NCI-H2107 (cell line): ENCODE measurements at regions not wholly inside any gene's neighbourhood (a gene's known extent, or its start where the extent isn't known, plus 50 kb on each side); places are given as distances from the start of the nearest gene placed in this dataset.

ENCODE experiments used
- DNase-seq: peaks from one replicate; lab custom pipeline; 2025; lab: John Stamatoyannopoulos, UW

GRCh38 chr5:126300293-126300692, 122.9 kb upstream of the GRAMD2B start:
- DNase-seq = no peak

- DNase-seq = no peak
Measured at GRCh38 chr5:126301056-126301455, 122.2 kb upstream of the GRAMD2B start.

GRCh38 chr5:126309860-126310259, 113.3 kb upstream of the GRAMD2B start:
- DNase-seq = no peak

GRCh38 chr5:126311766-126312165, 111.4 kb upstream of the GRAMD2B start:
- no peak for DNase-seq

GRCh38 chr5:126315341-126315740, 107.9 kb upstream of the GRAMD2B start:
- no peak for DNase-seq

GRCh38 chr5:126332326-126332725, 90.9 kb upstream of the GRAMD2B start:
- no peak for DNase-seq

- no peak for DNase-seq
Measured at GRCh38 chr5:126334760-126335159, 88.4 kb upstream of the GRAMD2B start.

GRCh38 chr5:126335886-126336285, 87.3 kb upstream of the GRAMD2B start:
- DNase-seq = no peak

- DNase-seq = no peak
Measured at GRCh38 chr5:126338635-126339034, 84.6 kb upstream of the GRAMD2B start.

GRCh38 chr5:126339215-126339805, 83.9 kb upstream of the GRAMD2B start:
- DNase-seq = no peak

- no peak for DNase-seq
Measured at GRCh38 chr5:126341906-126342630, 81.1 kb upstream of the GRAMD2B start.

- DNase-seq = no peak
Measured at GRCh38 chr5:126348855-126349635, 74.2 kb upstream of the GRAMD2B start.

GRCh38 chr5:126351153-126351552, 72.1 kb upstream of the GRAMD2B start:
- DNase-seq = no peak

- no peak for DNase-seq
Measured at GRCh38 chr5:126354012-126354857, 69.0 kb upstream of the GRAMD2B start.

- DNase-seq = no peak
Measured at GRCh38 chr5:126354858-126355731, 68.1 kb upstream of the GRAMD2B start.

- no peak for DNase-seq
Measured at GRCh38 chr5:126355940-126356339, 67.3 kb upstream of the GRAMD2B start.

GRCh38 chr5:126357585-126358342, 65.4 kb upstream of the GRAMD2B start:
- no peak for DNase-seq

GRCh38 chr5:126358525-126358924, 64.7 kb upstream of the GRAMD2B start:
- DNase-seq = no peak

GRCh38 chr5:126359884-126360283, 63.3 kb upstream of the GRAMD2B start:
- no peak for DNase-seq

- no peak for DNase-seq
Measured at GRCh38 chr5:126360467-126360866, 62.7 kb upstream of the GRAMD2B start.
